BLaER1 (cell line): ENCODE measurements at regions not wholly inside any gene's neighbourhood (a gene's known extent, or its start where the extent isn't known, plus 50 kb on each side); places are given as distances from the start of the nearest gene placed in this dataset.

Experiments
- H3K27ac ChIP-seq: shearing (Covaris generic); formaldehyde crosslinking; 2 replicates; pipeline ENCODE4 v1.8.1; 2022
- H3K27me3 ChIP-seq: shearing (Covaris generic); formaldehyde crosslinking; 2 replicates; pipeline ENCODE4 v1.8.1; 2022
- H3K36me3 ChIP-seq: shearing (Covaris generic); formaldehyde crosslinking; 2 replicates; pipeline ENCODE4 v1.8.1; 2022
- H3K4me1 ChIP-seq: shearing (Covaris generic); formaldehyde crosslinking; 2 replicates; pipeline ENCODE4 v1.8.1; 2022
- H3K4me2 ChIP-seq: shearing (Covaris generic); formaldehyde crosslinking; 2 replicates; pipeline ENCODE4 v1.8.1; 2022
- H3K4me3 ChIP-seq: shearing (Covaris generic); formaldehyde crosslinking; 2 replicates; pipeline ENCODE4 v1.8.1; 2022
- H3K9ac ChIP-seq: shearing (Covaris generic); formaldehyde crosslinking; 2 replicates; pipeline ENCODE4 v1.8.1; 2022
- H3K9me3 ChIP-seq: shearing (Covaris generic); formaldehyde crosslinking; 2 replicates; pipeline ENCODE4 v1.8.1; 2022
- H4K20me1 ChIP-seq: shearing (Covaris generic); formaldehyde crosslinking; 2 replicates; pipeline ENCODE4 v1.8.1; 2022
- Cebpa-rat ChIP-seq: shearing (Covaris generic); IDR thresholded peaks from 2 replicates; pipeline ENCODE4 v1.8.1; 2022

DNA sequence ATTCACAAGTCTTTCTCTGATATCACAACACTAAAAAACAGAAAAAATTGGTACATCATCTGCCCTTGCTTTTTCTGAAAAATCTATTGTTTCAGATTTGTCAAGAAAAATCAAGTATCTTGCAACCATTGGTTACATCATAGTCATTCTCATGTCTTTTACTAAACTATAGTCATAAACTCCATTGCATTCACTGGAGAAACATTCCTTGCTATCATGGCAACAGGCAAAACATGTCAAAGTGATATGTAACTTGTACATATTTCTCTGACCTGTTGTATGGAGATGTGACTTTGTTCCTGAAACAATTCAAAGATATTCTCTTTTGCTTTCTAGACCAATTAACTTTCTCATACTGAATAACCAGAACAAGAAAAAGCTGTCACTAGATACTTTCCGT lies 121.9 kb upstream of the ANK2 start:
- Histone ChIP-seq H3K36me3 (no peaks in the 10 kb centered on the region), H3K9ac (no peak overlapping the region), H3K27me3 (no peaks in the 10 kb centered on the region), H3K27ac (no peak overlapping the region), H3K4me2 (no peak overlapping the region), H3K9me3 (no peaks in the 10 kb centered on the region), H3K4me1 (peaks cover 22% of the 10 kb centered on the region), H3K4me3 (no peak overlapping the region), H4K20me1 (no peaks in the 10 kb centered on the region)
- no peak for TF ChIP-seq Cebpa-rat

DNA sequence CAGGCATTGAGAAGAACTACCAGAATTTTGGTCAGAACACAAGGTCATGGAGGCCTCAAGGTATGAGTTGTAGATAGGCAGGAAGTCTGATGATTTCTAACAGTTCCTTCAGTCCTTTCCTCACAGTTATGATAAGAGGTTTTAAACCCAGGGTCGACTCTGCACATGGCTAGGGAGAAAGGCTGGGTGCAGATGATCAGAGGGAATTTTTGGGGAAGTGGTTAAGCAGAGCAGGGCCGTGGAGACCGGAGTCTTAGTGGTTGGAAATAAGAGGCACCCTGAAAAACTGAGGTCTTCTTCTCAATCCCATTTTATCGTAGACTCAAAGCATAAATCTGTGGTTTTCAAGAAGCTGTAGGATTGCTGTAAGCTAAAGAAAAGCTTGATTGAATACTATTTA lies 118.5 kb upstream of the ANK2 start:
- no peak for TF ChIP-seq Cebpa-rat
- H3K4me1 ChIP-seq: 0 out of 2 replicates have a peak, but pooled peaks cover 8% of the 10 kb centered on the region
- H3K27ac ChIP-seq: no peak overlapping the region; the same call in 1 of the 2 replicates
- H3K36me3 ChIP-seq: no peaks in the 10 kb centered on the region
- no peaks in the 10 kb centered on the region for H3K9me3 ChIP-seq
- H3K4me3 ChIP-seq: no peak overlapping the region
- no peaks in the 10 kb centered on the region for H3K27me3 ChIP-seq
- no peaks in the 10 kb centered on the region for H4K20me1 ChIP-seq
- no peak overlapping the region for H3K4me2 ChIP-seq
- no peak overlapping the region for H3K9ac ChIP-seq

DNA sequence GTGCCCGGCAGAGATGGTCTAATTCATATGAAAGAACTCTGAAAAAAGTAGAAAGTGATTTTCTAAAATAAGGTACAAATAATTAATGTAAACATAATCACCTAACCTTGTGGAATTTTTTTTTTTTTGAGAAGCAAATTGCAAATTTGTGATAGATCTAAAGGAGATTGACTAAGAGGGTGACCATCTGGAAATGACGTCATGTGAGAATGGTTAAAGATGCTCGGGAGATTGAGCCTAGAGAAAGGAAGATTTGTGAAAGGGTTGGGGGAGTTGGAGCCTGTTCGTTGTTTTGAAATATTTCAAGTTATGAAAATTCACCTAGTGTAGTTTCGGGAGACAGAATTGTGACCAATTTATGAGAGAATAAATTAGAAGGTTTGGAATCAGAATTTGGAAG lies 115.7 kb upstream of the ANK2 start:
- H3K4me3 ChIP-seq: no peak overlapping the region
- no peaks in the 10 kb centered on the region for H3K9me3 ChIP-seq
- no peaks in the 10 kb centered on the region for H3K36me3 ChIP-seq
- TF ChIP-seq Cebpa-rat: no peak
- no peak overlapping the region for H3K27ac ChIP-seq
- H3K9ac ChIP-seq: no peak overlapping the region
- H3K4me1 ChIP-seq: 0 out of 2 replicates have a peak, but pooled peaks cover 8% of the 10 kb centered on the region
- no peaks in the 10 kb centered on the region for H3K27me3 ChIP-seq
- no peak overlapping the region for H3K4me2 ChIP-seq
- H4K20me1 ChIP-seq: no peaks in the 10 kb centered on the region

DNA sequence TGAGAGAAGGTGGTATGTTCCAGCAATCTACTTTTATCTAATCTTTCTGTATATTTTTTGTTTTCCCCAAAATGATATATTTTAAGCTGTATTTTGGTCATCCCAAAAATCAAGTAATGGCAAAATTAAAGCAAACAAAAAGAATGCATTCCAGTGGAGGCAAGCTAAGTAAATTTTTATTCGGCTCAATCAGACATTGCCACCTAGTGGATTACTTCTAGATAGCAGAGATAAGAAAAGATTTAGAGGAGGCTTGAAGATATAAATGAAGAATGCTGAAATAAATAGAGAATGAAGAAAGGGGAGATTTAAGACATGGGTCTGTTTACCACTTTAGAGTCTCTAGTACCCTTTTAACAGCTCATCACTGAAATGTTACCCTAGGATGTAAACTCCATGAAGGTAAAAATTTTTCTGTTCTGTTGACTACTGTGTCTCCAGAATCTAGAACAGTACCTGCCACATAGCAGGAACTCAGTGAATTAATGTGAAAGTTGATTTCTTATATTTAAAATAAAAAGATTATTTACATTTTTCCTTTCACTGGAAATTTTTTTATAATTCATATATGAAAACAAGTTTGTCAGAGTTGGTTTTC lies 110.9 kb upstream of the ANK2 start:
- TF ChIP-seq Cebpa-rat: no peak
- Histone ChIP-seq H3K9ac (no peak overlapping the region), H3K27ac (no peak overlapping the region), H3K9me3 (no peaks in the 10 kb centered on the region), H3K4me3 (no peak overlapping the region), H4K20me1 (no peaks in the 10 kb centered on the region), H3K27me3 (no peaks in the 10 kb centered on the region), H3K4me2 (no peak overlapping the region), H3K36me3 (no peaks in the 10 kb centered on the region), H3K4me1 (no peaks in the 10 kb centered on the region)

DNA sequence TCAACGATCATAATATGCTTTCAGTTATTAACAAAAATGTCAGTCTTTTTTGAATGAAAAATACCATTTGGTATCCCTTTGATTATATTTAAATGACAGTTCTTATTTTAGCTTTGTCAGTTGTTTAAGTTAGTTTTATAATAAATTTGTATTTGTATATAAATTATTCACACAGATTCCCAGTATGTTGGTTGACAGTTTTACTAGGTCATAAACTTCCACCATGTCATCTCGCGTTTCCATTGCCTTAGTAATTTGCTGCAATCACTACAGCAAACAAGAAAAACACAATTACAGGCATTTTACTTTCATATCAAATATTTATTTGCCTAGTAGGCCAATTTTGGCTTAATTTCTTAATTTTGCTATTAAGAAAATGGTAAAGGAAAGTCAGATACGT lies 109.6 kb upstream of the ANK2 start:
- H3K27ac ChIP-seq: no peak overlapping the region
- no peaks in the 10 kb centered on the region for H3K4me1 ChIP-seq
- no peaks in the 10 kb centered on the region for H3K36me3 ChIP-seq
- no peaks in the 10 kb centered on the region for H3K9me3 ChIP-seq
- H3K4me2 ChIP-seq: no peak overlapping the region
- TF ChIP-seq Cebpa-rat: no peak
- no peak overlapping the region for H3K4me3 ChIP-seq
- no peaks in the 10 kb centered on the region for H4K20me1 ChIP-seq
- no peaks in the 10 kb centered on the region for H3K27me3 ChIP-seq
- no peak overlapping the region for H3K9ac ChIP-seq

DNA sequence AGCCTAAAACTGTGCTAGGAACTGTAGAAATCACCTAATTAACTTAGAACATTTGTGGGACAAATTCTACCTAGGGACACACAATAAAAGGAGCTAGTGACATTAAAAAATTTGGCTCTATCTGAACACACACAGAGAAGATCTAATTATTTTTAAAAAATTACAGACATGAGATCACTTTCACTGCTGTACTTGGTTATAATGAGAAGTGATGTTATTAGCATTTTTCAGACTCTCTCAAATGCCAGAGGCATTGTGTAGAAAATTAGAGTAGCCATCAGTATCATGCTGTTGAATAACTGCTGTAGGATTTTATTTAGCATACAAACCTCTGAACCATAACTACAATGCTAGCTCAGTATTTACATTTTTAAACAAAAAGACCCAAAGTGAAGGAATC lies 109.1 kb upstream of the ANK2 start:
- no peak for TF ChIP-seq Cebpa-rat
- Histone ChIP-seq H3K4me3 (no peak overlapping the region), H4K20me1 (no peaks in the 10 kb centered on the region), H3K4me2 (no peak overlapping the region), H3K27ac (no peak overlapping the region), H3K36me3 (no peaks in the 10 kb centered on the region), H3K4me1 (no peaks in the 10 kb centered on the region), H3K9ac (no peak overlapping the region), H3K27me3 (no peaks in the 10 kb centered on the region), H3K9me3 (no peaks in the 10 kb centered on the region)

DNA sequence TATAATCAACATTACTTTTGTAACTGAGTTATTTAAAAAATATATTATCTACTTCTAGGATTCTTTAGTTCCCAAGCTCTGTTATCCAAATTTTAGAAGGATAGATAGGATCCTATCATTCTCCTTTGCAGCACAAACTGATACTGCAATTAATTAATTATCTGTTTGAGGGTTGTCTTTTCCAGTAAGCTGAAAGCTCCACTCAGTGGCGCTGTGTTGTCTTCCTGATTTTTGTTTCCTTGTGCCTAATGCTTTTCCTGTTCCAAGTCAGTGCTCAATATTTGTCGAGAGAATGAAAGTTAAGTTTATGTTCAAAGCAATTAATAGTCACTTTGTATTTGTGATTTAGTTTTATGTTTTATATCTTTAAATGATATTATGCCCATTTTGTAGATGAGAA lies 107.4 kb upstream of the ANK2 start:
- no peaks in the 10 kb centered on the region for H4K20me1 ChIP-seq
- TF ChIP-seq Cebpa-rat: no peak
- H3K4me1 ChIP-seq: no peaks in the 10 kb centered on the region
- no peak overlapping the region for H3K4me3 ChIP-seq
- H3K4me2 ChIP-seq: no peak overlapping the region
- H3K9me3 ChIP-seq: no peaks in the 10 kb centered on the region
- H3K27me3 ChIP-seq: no peaks in the 10 kb centered on the region
- no peak overlapping the region for H3K27ac ChIP-seq
- H3K9ac ChIP-seq: no peak overlapping the region
- no peaks in the 10 kb centered on the region for H3K36me3 ChIP-seq

DNA sequence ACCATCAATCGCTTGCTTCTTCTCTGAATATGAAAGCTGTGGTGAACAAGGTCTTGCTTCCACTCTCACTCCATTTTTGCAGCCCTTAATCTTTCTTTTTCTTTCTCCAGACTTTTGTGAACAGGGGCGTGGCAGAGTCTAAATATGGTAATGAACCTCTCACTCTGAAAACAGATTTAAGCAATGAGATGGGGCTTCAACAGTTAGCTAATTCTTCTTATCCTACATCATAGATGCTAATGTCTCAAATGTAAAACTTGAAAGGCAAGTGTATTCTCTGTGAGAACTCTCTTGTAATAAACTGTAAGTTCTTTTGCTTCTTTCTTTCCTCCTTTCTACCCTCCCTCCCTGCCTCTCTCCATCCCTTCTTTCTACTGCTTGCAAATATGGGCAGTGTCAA lies 106.5 kb upstream of the ANK2 start:
- Histone ChIP-seq H3K4me3 (no peak overlapping the region), H3K9ac (no peak overlapping the region), H3K27ac (no peak overlapping the region), H3K4me2 (no peak overlapping the region), H4K20me1 (no peaks in the 10 kb centered on the region), H3K9me3 (no peaks in the 10 kb centered on the region), H3K4me1 (0 out of 2 replicates have a peak, but pooled peaks cover under 1% of the 10 kb centered on the region), H3K27me3 (no peaks in the 10 kb centered on the region), H3K36me3 (no peaks in the 10 kb centered on the region)
- no peak for TF ChIP-seq Cebpa-rat

DNA sequence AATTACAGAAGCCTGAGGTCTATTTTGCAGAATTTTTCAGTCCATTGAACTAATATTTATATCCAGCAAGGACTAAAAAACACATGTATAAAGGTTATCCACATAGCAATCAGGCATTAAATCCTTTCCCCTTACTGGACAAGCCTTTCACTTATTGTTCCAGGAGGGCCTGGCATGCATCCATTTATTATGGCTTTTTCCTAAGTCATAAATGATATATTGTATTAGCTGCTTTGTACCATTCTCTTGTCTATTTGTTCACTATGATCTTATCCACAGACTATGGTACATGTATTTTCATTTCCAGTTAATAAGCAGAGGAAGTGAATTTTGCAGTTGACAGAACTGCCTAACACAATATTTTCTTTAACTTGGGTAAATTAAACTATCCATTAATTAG lies 105.4 kb upstream of the ANK2 start:
- H3K4me3 ChIP-seq: no peak overlapping the region
- no peaks in the 10 kb centered on the region for H3K9me3 ChIP-seq
- no peaks in the 10 kb centered on the region for H3K36me3 ChIP-seq
- no peak overlapping the region for H3K4me2 ChIP-seq
- H3K27me3 ChIP-seq: no peaks in the 10 kb centered on the region
- H4K20me1 ChIP-seq: no peaks in the 10 kb centered on the region
- no peak for TF ChIP-seq Cebpa-rat
- peaks cover 7% of the 10 kb centered on the region; the same call in 1 of the 2 replicates for H3K4me1 ChIP-seq
- H3K9ac ChIP-seq: no peak overlapping the region
- H3K27ac ChIP-seq: no peak overlapping the region

DNA sequence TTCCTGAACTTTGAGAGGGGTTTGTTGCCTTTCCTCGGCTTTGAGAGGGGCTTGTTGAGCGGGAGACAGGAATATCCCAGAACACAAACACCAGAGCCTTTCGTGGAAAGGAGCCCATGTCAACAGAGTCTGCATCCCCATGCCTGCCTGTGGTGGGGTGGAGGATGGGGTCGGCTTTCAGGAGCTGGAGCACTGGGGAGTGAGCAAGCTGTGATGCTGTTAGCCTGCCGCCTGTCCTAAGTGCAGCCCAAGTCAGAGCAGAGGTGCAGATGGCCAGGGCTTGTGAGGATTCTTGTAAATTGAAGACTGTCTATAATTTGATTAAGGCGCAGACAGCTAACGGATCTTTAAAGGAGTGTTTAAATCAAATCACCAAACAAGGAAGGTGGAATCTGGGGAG lies 103.3 kb upstream of the ANK2 start:
- no peak for TF ChIP-seq Cebpa-rat
- no peaks in the 10 kb centered on the region for H4K20me1 ChIP-seq

DNA sequence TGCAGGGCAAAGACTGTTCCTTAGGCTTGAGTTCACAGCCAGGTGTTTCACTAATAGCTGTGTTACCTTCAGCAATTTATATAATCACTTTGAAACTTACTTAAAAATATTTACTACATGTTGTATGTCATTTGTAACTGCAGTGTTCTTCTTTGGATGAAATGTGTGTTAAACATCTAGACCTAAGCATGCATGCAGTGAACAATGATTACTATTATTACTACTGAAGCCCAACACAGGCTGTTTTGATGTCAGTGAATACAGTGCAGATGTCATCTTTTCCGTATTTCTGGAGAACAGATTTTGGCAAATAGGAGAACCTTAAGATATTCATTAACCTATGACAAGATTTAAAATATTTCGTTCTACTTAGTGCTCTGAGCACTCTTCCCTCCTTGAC lies 101.8 kb upstream of the ANK2 start:
- H3K27me3 ChIP-seq: no peaks in the 10 kb centered on the region
- H3K9ac ChIP-seq: no peak overlapping the region
- no peaks in the 10 kb centered on the region for H3K9me3 ChIP-seq
- H3K4me2 ChIP-seq: no peak overlapping the region
- no peaks in the 10 kb centered on the region for H3K36me3 ChIP-seq
- TF ChIP-seq Cebpa-rat: no peak
- no peak overlapping the region for H3K4me3 ChIP-seq
- H4K20me1 ChIP-seq: no peaks in the 10 kb centered on the region
- H3K4me1 ChIP-seq: peaks cover 7% of the 10 kb centered on the region; the same call in 1 of the 2 replicates
- H3K27ac ChIP-seq: no peak overlapping the region

More for the DNA sequence above, 103.3 kb upstream of the ANK2 start:
- Histone ChIP-seq H3K36me3 (no peaks in the 10 kb centered on the region), H3K4me2 (no peak overlapping the region), H3K4me3 (no peak overlapping the region), H3K27ac (no peak overlapping the region), H3K27me3 (no peaks in the 10 kb centered on the region), H3K9me3 (no peaks in the 10 kb centered on the region), H3K4me1 (peaks cover 7% of the 10 kb centered on the region; the same call in 1 of the 2 replicates), H3K9ac (no peak overlapping the region)
